ENCODE measurements at regions not wholly inside any gene's neighbourhood (a gene's known extent, or its start where the extent isn't known, plus 50 kb on each side); places are given as distances from the start of the nearest gene placed in this dataset.

GRCh38 chr21:35414507-35415139 is 365.5 kb upstream of the RUNX1 start:
- TF ChIP-seq CTCF (IDR thresholded peaks at IDR 0.05): no peak
- TF ChIP-seq POLR2A (IDR thresholded peaks at IDR 0.05): no peak
